CD4-positive, alpha-beta T cell treated with Interferon gamma for 1 hour (primary cell): ENCODE measurements at regions not wholly inside any gene's neighbourhood (a gene's known extent, or its start where the extent isn't known, plus 50 kb on each side); places are given as distances from the start of the nearest gene placed in this dataset.

Experiments used
- DNase-seq: peaks from one replicate; pipeline ENCODE4 v3.0.0-alpha.2; 2020

GRCh38 chr1:87834151-87834550 is 505.5 kb downstream of the LMO4 start:
- no peak for DNase-seq

- no peak for DNase-seq
Measured at GRCh38 chr1:87834941-87835340, 506.3 kb downstream of the LMO4 start.

- no peak for DNase-seq
Measured at GRCh38 chr1:87840767-87841166, 512.1 kb downstream of the LMO4 start.

GRCh38 chr1:87841332-87841731 is 512.7 kb downstream of the LMO4 start:
- no peak for DNase-seq

GRCh38 chr1:87842156-87842555 is 513.5 kb downstream of the LMO4 start:
- no peak for DNase-seq

GRCh38 chr1:87844251-87844650 is 515.6 kb downstream of the LMO4 start:
- DNase-seq: no peak

- no peak for DNase-seq
Measured at GRCh38 chr1:87851490-87851889, 522.8 kb downstream of the LMO4 start.

GRCh38 chr1:87852410-87853161 is 523.9 kb downstream of the LMO4 start:
- DNase-seq: no peak

GRCh38 chr1:87853576-87854351 is 525.1 kb downstream of the LMO4 start:
- no peak for DNase-seq

GRCh38 chr1:87863317-87863716 is 534.6 kb downstream of the LMO4 start:
- DNase-seq: no peak

- no peak for DNase-seq
Measured at GRCh38 chr1:87864676-87865075, 536.0 kb downstream of the LMO4 start.

- DNase-seq: no peak
Measured at GRCh38 chr1:87866416-87866815, 537.7 kb downstream of the LMO4 start.

- no peak for DNase-seq
Measured at GRCh38 chr1:87867626-87868025, 538.9 kb downstream of the LMO4 start.

- no peak for DNase-seq
Measured at GRCh38 chr1:87869567-87869966, 540.9 kb downstream of the LMO4 start.

- DNase-seq: no peak
Measured at GRCh38 chr1:87872189-87872588, 543.5 kb downstream of the LMO4 start.

GRCh38 chr1:87872692-87873091 is 544.0 kb downstream of the LMO4 start:
- no peak for DNase-seq

- DNase-seq: no peak
Measured at GRCh38 chr1:87878873-87879272, 550.2 kb downstream of the LMO4 start.

- no peak for DNase-seq
Measured at GRCh38 chr1:87880098-87880760, 551.5 kb downstream of the LMO4 start.

GRCh38 chr1:87880764-87881163 is 552.1 kb downstream of the LMO4 start:
- no peak for DNase-seq

- no peak for DNase-seq
Measured at GRCh38 chr1:87883906-87884305, 555.2 kb downstream of the LMO4 start.

- DNase-seq: no peak
Measured at GRCh38 chr1:87884581-87884980, 555.9 kb downstream of the LMO4 start.

GRCh38 chr1:87885278-87886025 is 556.8 kb downstream of the LMO4 start:
- no peak for DNase-seq

- DNase-seq: no peak
Measured at GRCh38 chr1:87887100-87887499, 558.4 kb downstream of the LMO4 start.
